Breast epithelium (tissue), 4 donors: ENCODE measurements at regions not wholly inside any gene's neighbourhood (a gene's known extent, or its start where the extent isn't known, plus 50 kb on each side); places are given as distances from the start of the nearest gene placed in this dataset.

ENCODE experiments used
- DNase-seq, 2 donors: peaks; one replicate each; pipeline ENCODE4 v3.0.0-alpha.2; 2019; ENCODE audit warnings: low spot score in 2 of 2
- H3K27ac ChIP-seq, 2 donors: fragments of 200-600 bp; sonication (generic) in 1 of 2; one replicate each; pipeline ENCODE4 v1.5.1; 2016 to 2019; ENCODE audit warnings: mild to moderate bottlenecking in 1 of 2
- H3K27me3 ChIP-seq, 2 donors: fragments of 200-600 bp; sonication (generic) in 1 of 2; one replicate each; pipeline versions ENCODE4 v1.5.1 to v1.6.0; 2017 to 2019; ENCODE audit warnings: control low read depth in 1 of 2, mild to moderate bottlenecking in 1 of 2
- H3K36me3 ChIP-seq: fragments of 200-600 bp; one replicate; pipeline ENCODE4 v1.5.1; 2019
- H3K4me1 ChIP-seq, 2 donors: fragments of 200-600 bp; sonication (generic); one replicate each; pipeline ENCODE4 v1.5.1; 2016 to 2019; ENCODE audit warnings: control low read depth in 1 of 2
- H3K4me3 ChIP-seq, 3 donors: fragments of 200-600 bp; sonication (generic); 1 replicate in 2 of 3; 2 replicates in 1 of 3; pipeline ENCODE4 v1.5.1; 2016 to 2019; ENCODE audit warnings: mild to moderate bottlenecking in 3 of 3, moderate library complexity in 2 of 3
- H3K9me3 ChIP-seq, 2 donors: fragments of 200-600 bp; sonication (generic) in 1 of 2; one replicate each; pipeline ENCODE4 v1.5.1; 2016 to 2019; ENCODE audit warnings: control low read depth in 1 of 2
- POLR2A ChIP-seq: fragments of 450-650 bp; IDR thresholded peaks from one replicate; pipeline ENCODE4 v1.6.1; 2016; ENCODE audit warnings: antibody characterized with exemption, mild to moderate bottlenecking, moderate library complexity
- POLR2AphosphoS5 ChIP-seq, 3 donors: sonication (generic); formaldehyde crosslinking; IDR thresholded peaks; one replicate each; pipeline ENCODE4 v1.6.1; 2017; ENCODE audit warnings: antibody characterized with exemption in 3 of 3
- intact Hi-C: fragments of 100-400 bp; cut with DNase I; formaldehyde crosslinking; loops from one replicate; pipeline ENCODE4 v1.15.1; 2023; ENCODE audit warnings: low total_unique reads
- TF ChIP-seq, protein P1 (sequence below), 3 donors: fragments of 450-650 bp; IDR thresholded peaks; one replicate each; pipeline ENCODE4 v1.5.1; 2016 to 2017; ENCODE audit warnings: antibody characterized with exemption in 3 of 3, mild to moderate bottlenecking in 3 of 3, moderate library complexity in 3 of 3

DNA sequence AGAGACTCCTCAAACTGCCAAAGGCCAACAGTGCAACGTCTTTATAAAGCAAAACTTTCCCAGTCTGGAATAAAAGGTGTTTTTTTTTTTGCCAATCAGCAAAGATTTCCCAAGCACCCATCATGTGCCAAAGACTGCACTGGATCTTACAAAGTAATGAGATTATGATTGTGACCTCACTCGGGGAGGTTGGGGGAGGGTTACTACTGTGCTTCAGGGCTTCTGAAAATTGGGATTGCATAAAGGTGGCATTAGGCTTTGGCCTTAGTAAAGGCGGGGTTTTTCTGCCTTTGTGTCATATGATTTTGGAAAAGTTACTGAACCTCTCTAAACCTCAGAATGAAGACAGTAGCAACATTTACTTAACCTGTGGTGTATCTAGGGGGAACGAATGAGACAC lies 233.8 kb downstream of the DACT1 start:
- no peaks in the 10 kb centered on the region for H3K27me3 ChIP-seq
- H3K36me3 ChIP-seq = no peaks in the 10 kb centered on the region
- DNase-seq = no peak
- H3K9me3 ChIP-seq = no peaks in the 10 kb centered on the region
- no peak overlapping the region for H3K27ac ChIP-seq
- H3K4me1 ChIP-seq = no peaks in the 10 kb centered on the region
- intact Hi-C loops = no loop called here
- no peak overlapping the region for H3K4me3 ChIP-seq
- TF ChIP-seq POLR2AphosphoS5 (IDR thresholded peaks at IDR 0.05) (no peak), POLR2A (no peak)
- TF ChIP-seq, protein P1, sequence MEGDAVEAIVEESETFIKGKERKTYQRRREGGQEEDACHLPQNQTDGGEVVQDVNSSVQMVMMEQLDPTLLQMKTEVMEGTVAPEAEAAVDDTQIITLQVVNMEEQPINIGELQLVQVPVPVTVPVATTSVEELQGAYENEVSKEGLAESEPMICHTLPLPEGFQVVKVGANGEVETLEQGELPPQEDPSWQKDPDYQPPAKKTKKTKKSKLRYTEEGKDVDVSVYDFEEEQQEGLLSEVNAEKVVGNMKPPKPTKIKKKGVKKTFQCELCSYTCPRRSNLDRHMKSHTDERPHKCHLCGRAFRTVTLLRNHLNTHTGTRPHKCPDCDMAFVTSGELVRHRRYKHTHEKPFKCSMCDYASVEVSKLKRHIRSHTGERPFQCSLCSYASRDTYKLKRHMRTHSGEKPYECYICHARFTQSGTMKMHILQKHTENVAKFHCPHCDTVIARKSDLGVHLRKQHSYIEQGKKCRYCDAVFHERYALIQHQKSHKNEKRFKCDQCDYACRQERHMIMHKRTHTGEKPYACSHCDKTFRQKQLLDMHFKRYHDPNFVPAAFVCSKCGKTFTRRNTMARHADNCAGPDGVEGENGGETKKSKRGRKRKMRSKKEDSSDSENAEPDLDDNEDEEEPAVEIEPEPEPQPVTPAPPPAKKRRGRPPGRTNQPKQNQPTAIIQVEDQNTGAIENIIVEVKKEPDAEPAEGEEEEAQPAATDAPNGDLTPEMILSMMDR (IDR thresholded peaks at IDR 0.05) = no peak

DNA sequence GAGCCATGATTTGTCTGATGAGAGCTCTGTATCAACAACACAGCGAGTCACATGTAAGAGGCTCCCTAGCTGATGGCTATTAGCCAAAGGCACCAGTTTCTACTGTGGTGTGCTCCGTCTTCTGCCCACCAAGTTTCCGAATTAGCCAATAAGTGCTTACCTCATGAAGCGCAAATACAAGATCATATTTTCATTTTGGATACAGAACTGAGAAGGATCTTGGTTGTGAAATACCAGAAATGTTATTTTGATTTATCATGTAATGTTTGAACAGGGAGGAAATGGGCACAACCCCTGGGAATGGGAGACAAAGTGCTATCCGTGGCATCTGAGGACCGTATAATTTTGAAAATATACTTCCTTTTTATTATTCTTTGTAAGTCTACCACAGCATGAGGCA lies 234.3 kb downstream of the DACT1 start:
- Histone ChIP-seq H3K27ac (no peak overlapping the region), H3K36me3 (no peaks in the 10 kb centered on the region), H3K4me1 (no peaks in the 10 kb centered on the region), H3K4me3 (no peak overlapping the region), H3K27me3 (no peaks in the 10 kb centered on the region), H3K9me3 (no peaks in the 10 kb centered on the region)
- intact Hi-C loops = no loop called here
- DNase-seq = no peak
- no peak for TF ChIP-seq POLR2A
- TF ChIP-seq, protein P1 (IDR thresholded peaks at IDR 0.05) = no peak
- TF ChIP-seq POLR2AphosphoS5 (IDR thresholded peaks at IDR 0.05) = no peak

DNA sequence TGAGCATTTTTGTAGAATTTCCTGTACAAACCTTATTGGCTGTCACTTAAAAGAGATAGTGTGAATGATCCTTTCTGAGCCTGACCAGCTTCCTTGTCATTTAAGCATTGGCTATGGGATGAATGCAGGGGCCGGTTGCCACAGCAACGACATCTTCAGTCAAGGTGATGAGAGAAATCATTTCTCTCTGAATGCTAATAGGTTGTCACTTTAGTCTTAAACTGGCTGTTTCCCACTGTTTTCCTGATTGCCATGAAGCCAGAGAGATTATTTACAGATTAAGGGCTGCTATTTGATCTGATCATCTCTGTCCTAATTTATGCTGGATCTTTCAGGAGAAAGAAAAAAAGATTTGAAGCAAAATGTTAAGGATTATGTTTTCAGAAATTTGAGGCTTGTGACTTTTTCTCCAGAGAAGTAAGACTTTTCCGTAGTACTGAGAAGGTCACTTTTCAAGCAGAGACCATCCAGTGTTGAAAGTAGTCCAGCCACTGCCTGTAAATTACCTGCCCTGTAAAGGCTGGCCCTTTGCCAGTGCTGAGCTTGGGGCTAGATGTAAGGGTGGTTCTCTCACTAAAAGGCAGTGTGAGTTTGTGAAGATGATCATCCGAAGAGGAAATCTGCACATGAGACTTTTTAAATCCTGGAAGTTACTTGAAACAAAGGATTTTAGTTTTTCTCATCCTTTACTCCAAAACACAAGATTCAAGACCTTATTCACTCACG lies 235.6 kb downstream of the DACT1 start:
- Histone ChIP-seq H3K4me1 (no peaks in the 10 kb centered on the region), H3K9me3 (no peaks in the 10 kb centered on the region), H3K4me3 (no peak overlapping the region), H3K27me3 (no peaks in the 10 kb centered on the region), H3K36me3 (no peaks in the 10 kb centered on the region), H3K27ac (no peak overlapping the region)
- intact Hi-C loops = no loop called here
- no peak for TF ChIP-seq POLR2AphosphoS5 (IDR thresholded peaks at IDR 0.05)
- TF ChIP-seq POLR2A = no peak
- TF ChIP-seq, protein P1 (IDR thresholded peaks at IDR 0.05) = no peak
- no peak for DNase-seq

DNA sequence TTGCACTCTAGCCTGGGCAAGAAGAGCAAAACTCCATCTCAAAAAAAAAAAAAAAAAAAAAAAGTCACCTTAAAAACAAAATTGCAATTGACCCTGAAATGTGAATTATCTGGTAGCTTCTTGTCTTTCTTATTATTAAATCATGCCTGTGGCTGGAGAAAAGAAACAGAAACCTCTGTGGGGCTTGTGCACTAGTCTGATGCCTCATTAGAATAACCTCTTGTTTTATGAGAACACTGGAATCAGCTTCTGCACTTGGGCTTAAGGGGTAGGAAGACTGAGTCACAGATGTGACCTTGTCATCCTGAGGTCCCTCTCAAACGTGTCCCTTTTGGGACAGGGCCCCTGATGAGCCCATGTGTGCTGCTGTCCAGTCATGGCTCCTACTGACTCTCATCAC lies 237.9 kb downstream of the DACT1 start:
- Histone ChIP-seq H3K4me1 (no peaks in the 10 kb centered on the region), H3K27me3 (no peaks in the 10 kb centered on the region), H3K27ac (no peak overlapping the region), H3K9me3 (no peaks in the 10 kb centered on the region), H3K4me3 (no peak overlapping the region), H3K36me3 (no peaks in the 10 kb centered on the region)
- DNase-seq = no peak
- intact Hi-C loops = no loop called here
- TF ChIP-seq POLR2A = no peak
- no peak for TF ChIP-seq POLR2AphosphoS5 (IDR thresholded peaks at IDR 0.05)
- TF ChIP-seq, protein P1 (IDR thresholded peaks at IDR 0.05) = no peak

DNA sequence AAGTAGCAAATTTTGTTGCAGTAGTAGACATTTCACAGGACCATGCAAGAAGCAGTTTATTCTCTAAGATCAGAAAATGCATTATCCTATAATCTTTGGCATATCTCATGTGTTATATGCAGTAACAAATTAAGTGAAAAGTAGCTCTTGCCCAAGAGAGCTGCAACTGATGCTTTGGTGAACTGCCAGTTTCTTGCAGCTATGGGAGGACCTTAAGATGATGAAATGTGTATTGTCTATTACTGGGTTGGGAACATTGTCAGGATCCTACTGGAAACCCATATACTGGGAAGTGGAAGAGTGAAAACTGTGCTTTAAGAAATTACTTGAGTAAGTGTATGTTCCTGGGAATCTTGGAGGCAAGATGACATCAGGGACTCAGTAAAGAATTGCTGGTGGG lies 238.8 kb downstream of the DACT1 start:
- DNase-seq = no peak
- TF ChIP-seq POLR2A (no peak), POLR2AphosphoS5 (IDR thresholded peaks at IDR 0.05) (no peak)
- TF ChIP-seq, protein P1 (IDR thresholded peaks at IDR 0.05) = no peak
- Histone ChIP-seq H3K27me3 (no peaks in the 10 kb centered on the region), H3K27ac (no peak overlapping the region), H3K4me1 (no peaks in the 10 kb centered on the region), H3K36me3 (no peaks in the 10 kb centered on the region), H3K4me3 (no peak overlapping the region), H3K9me3 (no peaks in the 10 kb centered on the region)
- intact Hi-C loops = no loop called here
